RWPE2 (cell line): ENCODE measurements at regions not wholly inside any gene's neighbourhood (a gene's known extent, or its start where the extent isn't known, plus 50 kb on each side); places are given as distances from the start of the nearest gene placed in this dataset.
"Not testable (repeated sequence)": the region's sequence is repeated elsewhere in the genome, so short reads cannot be mapped to it uniquely, and the experiment has no call there.

Experiments used
- ATAC-seq: fragments of 200-7000 bp; cut with Tn5 transposase; 3 replicates; pipeline ENCODE4 v1.9.1; 2021; ENCODE audit warnings: low read depth
- DNase-seq: peaks from one replicate; pipeline ENCODE4 v3.0.0-alpha.2; 2020; ENCODE audit warnings: low spot score
- H3K27ac ChIP-seq: fragments of 450-650 bp; 2 replicates; pipeline ENCODE4 v1.5.1; 2017; ENCODE audit warnings: mild to moderate bottlenecking; ENCODE audit not compliant: poor library complexity, severe bottlenecking
- H3K27me3 ChIP-seq: fragments of 250-450 bp; sonication (Bioruptor Pico); 2 replicates; pipeline ENCODE4 v1.5.1; 2021; ENCODE audit warnings: mild to moderate bottlenecking, moderate library complexity; ENCODE audit not compliant: insufficient read depth, poor library complexity, severe bottlenecking
- H3K36me3 ChIP-seq: fragments of 250-450 bp; sonication (Bioruptor Pico); 2 replicates; pipeline ENCODE4 v1.5.1; 2020; ENCODE audit warnings: low read depth, mild to moderate bottlenecking, moderate library complexity
- H3K4me1 ChIP-seq: fragments of 250-450 bp; sonication (Bioruptor Pico); 2 replicates; pipeline ENCODE4 v1.5.1; 2021; ENCODE audit warnings: mild to moderate bottlenecking, moderate library complexity; ENCODE audit not compliant: insufficient read depth, poor library complexity, severe bottlenecking
- H3K4me3 ChIP-seq: fragments of 250-450 bp; sonication (Bioruptor Pico); 2 replicates; pipeline ENCODE4 v1.5.1; 2021; ENCODE audit warnings: mild to moderate bottlenecking, moderate library complexity; ENCODE audit not compliant: severe bottlenecking
- H3K9me3 ChIP-seq: fragments of 250-450 bp; sonication (Bioruptor Pico); 2 replicates; pipeline ENCODE4 v1.5.1; 2021; ENCODE audit warnings: mild to moderate bottlenecking, moderate library complexity; ENCODE audit not compliant: severe bottlenecking
- CTCF ChIP-seq: fragments of 450-650 bp; IDR thresholded peaks from one replicate; pipeline ENCODE4 v1.5.1; 2017; ENCODE audit warnings: mild to moderate bottlenecking, moderate library complexity; ENCODE audit not compliant: poor library complexity, severe bottlenecking

- no peak for DNase-seq
- Histone ChIP-seq H3K27ac (no peak overlapping the region), H3K4me1 (no peaks in the 10 kb centered on the region), H3K36me3 (no peaks in the 10 kb centered on the region), H3K9me3 (no peaks in the 10 kb centered on the region), H3K4me3 (no peak overlapping the region), H3K27me3 (no peaks in the 10 kb centered on the region)
- TF ChIP-seq CTCF: no peak
- ATAC-seq: no peak
Measured at GRCh38 chr6:95877480-95877879, 138.3 kb upstream of the FUT9 start.

GRCh38 chr6:95879856-95880255, 135.9 kb upstream of the FUT9 start:
- TF ChIP-seq CTCF: no peak
- ATAC-seq (no peak), DNase-seq (no peak)
- H3K4me3 ChIP-seq: no peak overlapping the region
- H3K4me1 ChIP-seq: no peaks in the 10 kb centered on the region
- H3K9me3 ChIP-seq: no peaks in the 10 kb centered on the region
- no peaks in the 10 kb centered on the region for H3K36me3 ChIP-seq
- H3K27ac ChIP-seq: no peak overlapping the region
- H3K27me3 ChIP-seq: no peaks in the 10 kb centered on the region

- Histone ChIP-seq H3K27ac (no peak overlapping the region), H3K4me3 (no peak overlapping the region), H3K4me1 (no peaks in the 10 kb centered on the region), H3K9me3 (no peaks in the 10 kb centered on the region), H3K27me3 (no peaks in the 10 kb centered on the region), H3K36me3 (no peaks in the 10 kb centered on the region)
- TF ChIP-seq CTCF: no peak
- ATAC-seq (no peak), DNase-seq (no peak)
Measured at GRCh38 chr6:95882371-95882770, 133.4 kb upstream of the FUT9 start.

- DNase-seq, H3K36me3 ChIP-seq, ATAC-seq: not testable (repeated sequence)
Measured at GRCh38 chr6:95888711-95889110, 127.1 kb upstream of the FUT9 start.

GRCh38 chr6:95905132-95905531, 110.6 kb upstream of the FUT9 start:
- H3K4me3 ChIP-seq: no peak overlapping the region
- TF ChIP-seq CTCF: no peak
- H3K27me3 ChIP-seq: no peaks in the 10 kb centered on the region
- no peaks in the 10 kb centered on the region for H3K36me3 ChIP-seq
- ATAC-seq (no peak), DNase-seq (no peak)
- no peaks in the 10 kb centered on the region for H3K9me3 ChIP-seq
- no peak overlapping the region for H3K27ac ChIP-seq
- no peaks in the 10 kb centered on the region for H3K4me1 ChIP-seq

More at GRCh38 chr6:95888711-95889110, 127.1 kb upstream of the FUT9 start:
- H3K4me3 ChIP-seq, H3K27ac ChIP-seq, H3K4me1 ChIP-seq, H3K27me3 ChIP-seq, H3K9me3 ChIP-seq: not testable (repeated sequence)

- ATAC-seq: no peak; the same call in 2 of the 3 replicates
- Histone ChIP-seq H3K4me3 (no peak overlapping the region), H3K9me3 (no peaks in the 10 kb centered on the region), H3K27ac (no peak overlapping the region), H3K4me1 (no peaks in the 10 kb centered on the region), H3K36me3 (no peaks in the 10 kb centered on the region), H3K27me3 (no peaks in the 10 kb centered on the region)
- no peak for TF ChIP-seq CTCF
- DNase-seq: no peak
Measured at GRCh38 chr6:95917034-95917433, 98.7 kb upstream of the FUT9 start.
